Panc1 (cell line): ENCODE measurements at regions not wholly inside any gene's neighbourhood (a gene's known extent, or its start where the extent isn't known, plus 50 kb on each side); places are given as distances from the start of the nearest gene placed in this dataset.

Experiments used
- ATAC-seq: fragments of 200-7000 bp; cut with Tn5 transposase; 2 replicates; pipeline ENCODE4 v1.9.1; 2020; ENCODE audit warnings: mild to moderate bottlenecking, moderate library complexity
- BruUV-seq: library from RNA; stranded (reverse); fragments of 400-500 nt; replicated peaks from 2 replicates; lab custom pipeline; 2021; lab: Mats Ljungman, UMichigan
- CTCF ChIA-PET: fragments of 300-600 bp; sonication (Branson Sonifier 250); formaldehyde crosslinking; loops from one replicate; lab custom pipeline; 2022; ENCODE audit warnings: antibody characterized with exemption; lab: Charles Lee
- POLR2A ChIA-PET: fragments of 300-600 bp; sonication (Branson Sonifier 250); formaldehyde crosslinking; loops from one replicate; lab custom pipeline; 2022; ENCODE audit warnings: antibody characterized with exemption; lab: Charles Lee
- DNase-seq: peaks from one replicate; pipeline ENCODE4 v3.0.0-alpha.2; 2010; ENCODE audit warnings: low read depth, low spot score
- H3K27ac ChIP-seq: 2 replicates; pipeline ENCODE4 v1.5.1; 2011; ENCODE audit warnings: mild to moderate bottlenecking, low read length, inconsistent platforms
- H3K27me3 ChIP-seq: fragments of 200-500 bp; sonication (Bioruptor generic); 2 replicates; pipeline ENCODE4 v1.6.0; 2014; ENCODE audit warnings: low read length, inconsistent platforms; ENCODE audit not compliant: control insufficient read depth, insufficient read depth
- H3K36me3 ChIP-seq: fragments of 200-500 bp; sonication (Bioruptor generic); 2 replicates; pipeline ENCODE4 v1.5.1; 2014; ENCODE audit warnings: inconsistent platforms, mild to moderate bottlenecking, low read length, moderate library complexity; ENCODE audit not compliant: control insufficient read depth, insufficient read depth
- H3K4me1 ChIP-seq: 2 replicates; pipeline ENCODE4 v1.5.1; 2011; ENCODE audit warnings: inconsistent platforms, mild to moderate bottlenecking, low read length, moderate library complexity; ENCODE audit not compliant: control insufficient read depth, insufficient read depth
- H3K4me3 ChIP-seq, 2 experiments: 2 replicates each; pipeline ENCODE4 v1.5.1; 2011 to 2012; ENCODE audit warnings: low read depth in 2 of 2, low read length in 2 of 2, mild to moderate bottlenecking in 2 of 2, inconsistent platforms in 1 of 2, moderate library complexity in 1 of 2
- H3K9me3 ChIP-seq: fragments of 200-500 bp; sonication (Bioruptor generic); 2 replicates; pipeline ENCODE4 v1.5.1; 2014; ENCODE audit warnings: low read depth, mild to moderate bottlenecking, inconsistent platforms, low read length, moderate library complexity; ENCODE audit not compliant: control insufficient read depth, insufficient read depth
- CTCF ChIP-seq: fragments of 450-650 bp; IDR thresholded peaks from 2 replicates; pipeline ENCODE4 v1.5.1; 2017; ENCODE audit warnings: mild to moderate bottlenecking
- POLR2AphosphoS5 ChIP-seq: IDR thresholded peaks from 2 replicates; pipeline ENCODE4 v1.6.1; 2012; ENCODE audit warnings: mild to moderate bottlenecking, low read depth, low read length, moderate library complexity
- REST ChIP-seq, 2 experiments: IDR thresholded peaks; 2 replicates each; pipeline ENCODE4 v1.6.1; 2011 to 2012; ENCODE audit warnings: low read depth in 2 of 2, control low read depth in 1 of 2, low read length in 1 of 2, mild to moderate bottlenecking in 1 of 2, moderate library complexity in 1 of 2; ENCODE audit not compliant: insufficient read depth in 1 of 2
- SIN3A ChIP-seq: IDR thresholded peaks from 2 replicates; pipeline ENCODE4 v1.6.1; 2012; ENCODE audit warnings: low read depth, mild to moderate bottlenecking, low read length, moderate library complexity, borderline replicate concordance; ENCODE audit not compliant: insufficient read depth
- TCF7L2 ChIP-seq: IDR thresholded peaks from 2 replicates; pipeline ENCODE4 v1.6.1; 2011; ENCODE audit warnings: mild to moderate bottlenecking, low read depth, low read length, inconsistent platforms
- in situ Hi-C: cut with HindIII; loops from 2 replicates; pipeline ENCODE4 v1.10.0; 2016; ENCODE audit warnings: low sequenced_read_pairs, low pct_unique_long_range_greater_than_20kb
- intact Hi-C: fragments of 100-400 bp; cut with micrococcal nuclease; formaldehyde crosslinking; loops from one replicate; pipeline ENCODE4 v1.10.0; 2022; ENCODE audit not compliant: unreplicated experiment

- BruUV-seq, result no TSS peak
- Histone ChIP-seq H3K9me3 (no peaks in the 10 kb centered on the region), H3K27ac (no peak overlapping the region), H3K4me1 (no peaks in the 10 kb centered on the region), H3K36me3 (no peaks in the 10 kb centered on the region), H3K4me3 (no peak overlapping the region), H3K27me3 (no peaks in the 10 kb centered on the region)
- POLR2A ChIA-PET, result no interaction called here
- ATAC-seq, result no peak
- intact Hi-C loops (no loop called here), in situ Hi-C loops (no loop called here)
- TF ChIP-seq SIN3A, result no peak
- no peak for TF ChIP-seq POLR2AphosphoS5
- TF ChIP-seq REST (IDR thresholded peaks at IDR 0.05; ENCODE audit: insufficient read depth in 1 of 2, low read depth in 2 of 2, low read length in 1 of 2), result no peak
- TF ChIP-seq CTCF, result no peak
- TF ChIP-seq TCF7L2, result no peak
- CTCF ChIA-PET, result no interaction called here
- no peak for DNase-seq
These were observed 53.0 kb upstream of the INSIG1 start for GRCh38 chr7:155244675-155245074.

GRCh38 chr7:155247479-155248365 is 50.0 kb upstream of the INSIG1 start:
- H3K4me3 ChIP-seq, result no peak overlapping the region
- in situ Hi-C loops, result no loop called here
- no peak for ATAC-seq
- DNase-seq, result no peak
- H3K9me3 ChIP-seq, result no peaks in the 10 kb centered on the region
- CTCF ChIA-PET, result no interaction called here
- intact Hi-C loops, result no loop called here
- POLR2A ChIA-PET, result no interaction called here
- no TSS peak for BruUV-seq
- no peaks in the 10 kb centered on the region for H3K4me1 ChIP-seq
- no peaks in the 10 kb centered on the region for H3K36me3 ChIP-seq
- TF ChIP-seq CTCF (no peak), POLR2AphosphoS5 (no peak), REST (IDR thresholded peaks at IDR 0.05; ENCODE audit: insufficient read depth in 1 of 2, low read depth in 2 of 2, low read length in 1 of 2) (no peak), TCF7L2 (no peak), SIN3A (no peak)
- no peak overlapping the region for H3K27ac ChIP-seq
- no peaks in the 10 kb centered on the region for H3K27me3 ChIP-seq
